HEK293T (cell line): ENCODE measurements at regions not wholly inside any gene's neighbourhood (a gene's known extent, or its start where the extent isn't known, plus 50 kb on each side); places are given as distances from the start of the nearest gene placed in this dataset.

Source experiments
- CTBP1 ChIP-seq: fragments of 450-650 bp; IDR thresholded peaks from 2 replicates; pipeline ENCODE4 v1.6.1; 2016; ENCODE audit warnings: borderline replicate concordance
- ELF4 ChIP-seq: fragments of 450-650 bp; IDR thresholded peaks from 2 replicates; pipeline ENCODE4 v1.6.1; 2017; ENCODE audit warnings: antibody characterized with exemption
- FOXM1 ChIP-seq: fragments of 450-650 bp; IDR thresholded peaks from 2 replicates; pipeline ENCODE4 v1.6.1; 2017; ENCODE audit warnings: mild to moderate bottlenecking, borderline replicate concordance
- NFRKB ChIP-seq: fragments of 450-650 bp; IDR thresholded peaks from 2 replicates; pipeline ENCODE4 v1.6.1; 2016; ENCODE audit warnings: mild to moderate bottlenecking, moderate library complexity
- PKNOX1 ChIP-seq: fragments of 450-650 bp; IDR thresholded peaks from 2 replicates; pipeline ENCODE4 v1.6.1; 2016
- SP1 ChIP-seq: fragments of 450-650 bp; IDR thresholded peaks from 2 replicates; pipeline ENCODE4 v1.6.1; 2017
- TARDBP ChIP-seq: fragments of 450-650 bp; IDR thresholded peaks from 2 replicates; pipeline ENCODE4 v1.6.1; 2016

GRCh38 chr2:51224790-51225189 is 192.9 kb upstream of the NRXN1 start:
- TF ChIP-seq ELF4: no peak
- no peak for TF ChIP-seq TARDBP
- no peak for TF ChIP-seq FOXM1
- TF ChIP-seq SP1: no peak
- no peak for TF ChIP-seq NFRKB
- TF ChIP-seq PKNOX1: no peak
- TF ChIP-seq CTBP1: no peak
